HCT116 (cell line): ENCODE measurements at regions not wholly inside any gene's neighbourhood (a gene's known extent, or its start where the extent isn't known, plus 50 kb on each side); places are given as distances from the start of the nearest gene placed in this dataset.

Experiments
- ATAC-seq: fragments of 200-7000 bp; cut with Tn5 transposase; 2 replicates; pipeline ENCODE4 v1.9.1; 2020; ENCODE audit warnings: mild to moderate bottlenecking, moderate library complexity
- BruUV-seq: library from RNA; stranded (reverse); fragments of 400-500 nt; replicated peaks from 2 replicates; lab custom pipeline; 2021; lab: Mats Ljungman, UMichigan
- CTCF ChIA-PET: fragments of 300-600 bp; sonication (Branson Sonifier 250); formaldehyde crosslinking; loops from one replicate; lab custom pipeline; 2021; ENCODE audit warnings: antibody characterized with exemption; lab: Charles Lee
- POLR2A ChIA-PET: fragments of 300-600, 350-600 bp; sonication (Branson Sonifier 250); formaldehyde crosslinking; loops from one replicate; lab custom pipeline; 2021; ENCODE audit warnings: antibody characterized with exemption; lab: Charles Lee
- RAD21 ChIA-PET, 2 experiments: fragments of 300-600 bp; sonication (Branson Sonifier 250); formaldehyde crosslinking; loops; one replicate each; lab custom pipeline; 2023; ENCODE audit warnings: low total read pairs in 2 of 2; ENCODE audit not compliant: uncharacterized antibody in 2 of 2, unreplicated experiment in 2 of 2, low non-redundant PET in 1 of 2; lab: Charles Lee
- DNase-seq: peaks from one replicate; pipeline ENCODE4 v3.0.0-alpha.2; 2010; ENCODE audit warnings: low read depth, low spot score
- H2AFZ ChIP-seq: fragments of 200-600 bp; shearing (Covaris generic), sonication (generic); 2 replicates; pipeline ENCODE4 v1.6.1; 2017; ENCODE audit warnings: low read depth, mixed run types, mixed read lengths, antibody characterized with exemption, low read length; ENCODE audit not compliant: poor library complexity, severe bottlenecking
- H3K27ac ChIP-seq: 2 replicates; pipeline ENCODE4 v1.5.1; 2012; ENCODE audit warnings: low read depth, low read length
- H3K27me3 ChIP-seq: fragments of 200-600 bp; sonication (generic); 2 replicates; pipeline ENCODE4 v1.6.1; 2016; ENCODE audit warnings: mixed run types, low read length, mixed read lengths; ENCODE audit not compliant: insufficient read depth
- H3K36me3 ChIP-seq, 2 experiments: fragments of 200-500 bp in 1 of 2; fragments of 200-600 bp in 1 of 2; sonication (Bioruptor generic) in 1 of 2; sonication (generic) in 1 of 2; 2 replicates each; pipeline versions ENCODE4 v1.5.1 to v1.6.1; 2014 to 2016; ENCODE audit warnings: low read length in 2 of 2, inconsistent platforms in 1 of 2, mixed read lengths in 1 of 2, mixed run types in 1 of 2; ENCODE audit not compliant: insufficient read depth in 2 of 2, control insufficient read depth in 1 of 2
- H3K4me1 ChIP-seq, 2 experiments: fragments of 200-600 bp in 1 of 2; sonication (generic) in 1 of 2; 2 replicates each; pipeline versions ENCODE4 v1.5.1 to v1.6.1; 2012 to 2017; ENCODE audit warnings: low read length in 2 of 2, inconsistent platforms in 1 of 2, mild to moderate bottlenecking in 1 of 2, mixed read lengths in 1 of 2, mixed run types in 1 of 2, moderate library complexity in 1 of 2; ENCODE audit not compliant: insufficient read depth in 2 of 2, control insufficient read depth in 1 of 2
- H3K4me2 ChIP-seq: fragments of 200-600 bp; sonication (generic); 2 replicates; pipeline ENCODE4 v1.6.1; 2017; ENCODE audit warnings: mixed run types, low read length, mixed read lengths
- H3K4me3 ChIP-seq, 2 experiments: fragments of 200-600 bp in 1 of 2; sonication (generic) in 1 of 2; replicated peaks in 1 of 2; 2 replicates each; pipeline ENCODE4 v1.5.1; 2011 to 2016; ENCODE audit warnings: low read length in 2 of 2, control low read depth in 1 of 2, low read depth in 1 of 2, mild to moderate bottlenecking in 1 of 2, mixed read lengths in 1 of 2, mixed run types in 1 of 2
- H3K79me2 ChIP-seq: fragments of 200-600 bp; sonication (generic); 2 replicates; pipeline ENCODE4 v1.6.1; 2017; ENCODE audit warnings: mild to moderate bottlenecking, mixed run types, low read length, moderate library complexity, mixed read lengths; ENCODE audit not compliant: insufficient read depth
- H3K9ac ChIP-seq: fragments of 200-600 bp; sonication (generic); 2 replicates; pipeline ENCODE4 v1.6.1; 2016; ENCODE audit warnings: low read length, mixed read lengths
- H3K9me2 ChIP-seq: fragments of 200-600 bp; sonication (generic), shearing (Covaris generic); 2 replicates; pipeline ENCODE4 v1.6.1; 2017; ENCODE audit warnings: mixed run types, mild to moderate bottlenecking, moderate library complexity; ENCODE audit not compliant: insufficient read depth
- H3K9me3 ChIP-seq, 2 experiments: fragments of 200-500 bp in 1 of 2; fragments of 200-600 bp in 1 of 2; sonication (Bioruptor generic) in 1 of 2; sonication (generic) in 1 of 2; 2 replicates each; pipeline ENCODE4 v1.6.1; 2014 to 2017; ENCODE audit warnings: low read length in 2 of 2, mixed read lengths in 2 of 2, inconsistent platforms in 1 of 2, low read depth in 1 of 2, mild to moderate bottlenecking in 1 of 2, mixed run types in 1 of 2, moderate library complexity in 1 of 2; ENCODE audit not compliant: control insufficient read depth in 1 of 2, insufficient read depth in 1 of 2
- H4K20me1 ChIP-seq: fragments of 200-600 bp; sonication (generic), shearing (Covaris generic); 2 replicates; pipeline ENCODE4 v1.6.1; 2017; ENCODE audit warnings: mixed run types, mild to moderate bottlenecking, moderate library complexity; ENCODE audit not compliant: insufficient read depth
- CBX3 ChIP-seq: IDR thresholded peaks from 2 replicates; pipeline ENCODE4 v1.6.1; 2012; ENCODE audit warnings: low read depth
- CEBPB ChIP-seq: IDR thresholded peaks from 2 replicates; pipeline ENCODE4 v1.6.1; 2012; ENCODE audit warnings: low read depth
- CTCF ChIP-seq, 3 experiments: fragments of 200-600 bp in 1 of 3; sonication (generic) in 1 of 3; IDR thresholded peaks in 2 of 3; conservative IDR thresholded peaks in 1 of 3; 2 replicates each; pipeline ENCODE4 v1.5.1; 2012 to 2017; ENCODE audit warnings: low read depth in 2 of 3, low read length in 2 of 3, antibody characterized with exemption in 1 of 3, borderline replicate concordance in 1 of 3, control low read depth in 1 of 3, mild to moderate bottlenecking in 1 of 3, mixed read lengths in 1 of 3, mixed run types in 1 of 3, moderate library complexity in 1 of 3; ENCODE audit not compliant: insufficient read depth in 1 of 3
- EGR1 ChIP-seq: IDR thresholded peaks from 2 replicates; pipeline ENCODE4 v1.6.1; 2012; ENCODE audit warnings: low read depth
- EZH2 ChIP-seq: fragments of 200-600 bp; sonication (generic); IDR thresholded peaks from 2 replicates; pipeline ENCODE4 v1.6.1; 2017; ENCODE audit warnings: antibody characterized with exemption, mixed run types
- EZH2phosphoT487 ChIP-seq: fragments of 200-600 bp; IDR thresholded peaks from 2 replicates; pipeline ENCODE4 v1.6.1; 2018; ENCODE audit warnings: antibody characterized with exemption, borderline replicate concordance
- FOSL1 ChIP-seq: IDR thresholded peaks from 2 replicates; pipeline ENCODE4 v1.6.1; 2012; ENCODE audit warnings: low read depth
- JUND ChIP-seq: IDR thresholded peaks from 2 replicates; pipeline ENCODE4 v1.6.1; 2012
- MAX ChIP-seq: IDR thresholded peaks from 2 replicates; pipeline ENCODE4 v1.6.1; 2012
- POLR2A ChIP-seq: IDR thresholded peaks from 2 replicates; pipeline ENCODE4 v1.7.0; 2011; ENCODE audit warnings: borderline replicate concordance; ENCODE audit not compliant: insufficient read depth, insufficient read length; ENCODE audit errors: extremely low read depth
- POLR2AphosphoS5 ChIP-seq: IDR thresholded peaks from 2 replicates; pipeline ENCODE4 v1.6.1; 2011; ENCODE audit warnings: mild to moderate bottlenecking, low read depth, low read length, moderate library complexity
- RAD21 ChIP-seq: IDR thresholded peaks from 2 replicates; pipeline ENCODE4 v1.6.1; 2012; ENCODE audit warnings: low read depth, mild to moderate bottlenecking
- TCF7L2 ChIP-seq: IDR thresholded peaks from 2 replicates; pipeline ENCODE4 v1.7.0; 2011; ENCODE audit warnings: borderline replicate concordance, inconsistent platforms; ENCODE audit not compliant: insufficient read depth, insufficient read length; ENCODE audit errors: extremely low read depth
- ZBTB33 ChIP-seq: IDR thresholded peaks from 2 replicates; pipeline ENCODE4 v1.6.1; 2011; ENCODE audit warnings: mild to moderate bottlenecking, low read length, moderate library complexity; ENCODE audit not compliant: insufficient replicate concordance; ENCODE audit errors: extremely low read depth
- ZFX ChIP-seq: fragments of 450-650 bp; IDR thresholded peaks from 2 replicates; pipeline ENCODE4 v1.6.1; 2017
- ZNF274 ChIP-seq: fragments of 200-500 bp; sonication (Bioruptor generic); IDR thresholded peaks from 2 replicates; pipeline ENCODE4 v1.6.1; 2014; ENCODE audit warnings: mild to moderate bottlenecking, low read depth, low read length, inconsistent platforms
- intact Hi-C: fragments of 100-400 bp; cut with micrococcal nuclease; formaldehyde crosslinking; loops from 2 replicates; pipeline ENCODE4 v1.10.0; 2022

DNA sequence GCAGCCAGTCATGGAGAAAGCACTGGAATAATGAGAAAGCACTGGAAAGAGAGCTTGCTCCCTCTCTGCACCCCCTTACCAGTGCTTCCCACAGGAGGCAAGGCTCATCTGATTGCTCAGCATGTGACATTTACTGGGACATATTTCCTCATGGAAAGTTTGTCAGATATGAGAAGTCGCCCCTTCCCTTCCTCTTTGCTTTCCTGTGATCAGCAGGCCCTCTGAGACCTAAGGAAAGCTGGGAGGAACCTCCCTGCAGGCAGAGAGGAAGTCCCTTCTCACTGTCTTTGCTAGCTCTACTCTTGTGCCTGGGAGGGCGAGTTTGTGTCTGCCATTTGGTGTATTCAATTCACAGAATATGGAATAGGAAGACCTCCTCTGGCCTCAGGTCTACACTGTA lies 283.8 kb downstream of the ALDH8A1 start:
- CTCF ChIA-PET: no interaction called here
- H3K79me2 ChIP-seq: no peaks in the 10 kb centered on the region
- no peak overlapping the region for H3K4me3 ChIP-seq
- BruUV-seq: no TSS peak
- no peaks in the 10 kb centered on the region for H4K20me1 ChIP-seq
- no peaks in the 10 kb centered on the region; a peak in 1 of 4 replicates for H3K4me1 ChIP-seq
- H3K36me3 ChIP-seq: no peaks in the 10 kb centered on the region
- H3K4me2 ChIP-seq: no peak overlapping the region
- ATAC-seq (no peak), DNase-seq (no peak)
- no peaks in the 10 kb centered on the region for H3K9me2 ChIP-seq
- TF ChIP-seq ZBTB33 (no peak), CTCF (IDR thresholded peaks at IDR 0.05 in 2 of 3, conservative IDR thresholded peaks at IDR 0.05 in 1 of 3; ENCODE audit: borderline replicate concordance in 1 of 3, insufficient read depth in 1 of 3, low read depth in 2 of 3, low read length in 2 of 3) (no peak), EGR1 (no peak), ZNF274 (no peak), CEBPB (no peak), POLR2AphosphoS5 (no peak), FOSL1 (no peak), CBX3 (no peak), MAX (no peak), EZH2phosphoT487 (no peak), RAD21 (no peak), JUND (no peak), EZH2 (no peak), TCF7L2 (no peak), POLR2A (no peak), ZFX (no peak)
- H3K9ac ChIP-seq: no peak overlapping the region
- H2AFZ ChIP-seq: no peak overlapping the region
- POLR2A ChIA-PET: no interaction called here
- RAD21 ChIA-PET: no interaction called here
- H3K27me3 ChIP-seq: no peaks in the 10 kb centered on the region
- intact Hi-C loops: no loop called here
- H3K27ac ChIP-seq: no peak overlapping the region
- H3K9me3 ChIP-seq: no peaks in the 10 kb centered on the region
